ENCODE measurements at regions not wholly inside any gene's neighbourhood (a gene's known extent, or its start where the extent isn't known, plus 50 kb on each side); places are given as distances from the start of the nearest gene placed in this dataset.

GRCh38 chr7:51589111-51589510 lies 272.5 kb upstream of the COBL start:
- no peak overlapping the region for H3K4me3 ChIP-seq (replicated peaks; ENCODE audit: low read depth, low read length)
- no peak for DNase-seq (ENCODE audit: low read depth)
- TF ChIP-seq CTCF (IDR thresholded peaks at IDR 0.05; ENCODE audit: low read length, missing control alignments), result no peak

- no peak overlapping the region for H3K4me3 ChIP-seq (replicated peaks; ENCODE audit: low read depth, low read length)
- no peak for TF ChIP-seq CTCF (IDR thresholded peaks at IDR 0.05; ENCODE audit: low read length, missing control alignments)
- DNase-seq (ENCODE audit: low read depth), result no peak
Measured at GRCh38 chr7:51587604-51588003, 271.0 kb upstream of the COBL start.

- no peak for DNase-seq (ENCODE audit: low read depth)
- no peak for TF ChIP-seq CTCF (IDR thresholded peaks at IDR 0.05; ENCODE audit: low read length, missing control alignments)
- H3K4me3 ChIP-seq (replicated peaks; ENCODE audit: low read depth, low read length), result no peak overlapping the region
Measured at GRCh38 chr7:51577390-51577789, 260.8 kb upstream of the COBL start.

GRCh38 chr7:51569581-51569980 lies 253.0 kb upstream of the COBL start:
- no peak overlapping the region for H3K4me3 ChIP-seq (replicated peaks; ENCODE audit: low read depth, low read length)
- DNase-seq (ENCODE audit: low read depth), result no peak
- TF ChIP-seq CTCF (IDR thresholded peaks at IDR 0.05; ENCODE audit: low read length, missing control alignments), result no peak

GRCh38 chr7:51569176-51569575 lies 252.6 kb upstream of the COBL start:
- no peak for DNase-seq (ENCODE audit: low read depth)
- no peak overlapping the region for H3K4me3 ChIP-seq (replicated peaks; ENCODE audit: low read depth, low read length)
- TF ChIP-seq CTCF (IDR thresholded peaks at IDR 0.05; ENCODE audit: low read length, missing control alignments), result no peak

- no peak for TF ChIP-seq CTCF (IDR thresholded peaks at IDR 0.05; ENCODE audit: low read length, missing control alignments)
- H3K4me3 ChIP-seq (replicated peaks; ENCODE audit: low read depth, low read length), result no peak overlapping the region
- no peak for DNase-seq (ENCODE audit: low read depth)
Measured at GRCh38 chr7:51551070-51551469, 234.5 kb upstream of the COBL start.

- DNase-seq (ENCODE audit: low read depth), result no peak
- no peak for TF ChIP-seq CTCF (IDR thresholded peaks at IDR 0.05; ENCODE audit: low read length, missing control alignments)
- H3K4me3 ChIP-seq (replicated peaks; ENCODE audit: low read depth, low read length), result no peak overlapping the region
Measured at GRCh38 chr7:51545131-51545530, 228.5 kb upstream of the COBL start.
